GM13976 (cell line): ENCODE measurements at regions not wholly inside any gene's neighbourhood (a gene's known extent, or its start where the extent isn't known, plus 50 kb on each side); places are given as distances from the start of the nearest gene placed in this dataset.

Experiments
- DNase-seq: peaks from one replicate; pipeline ENCODE4 v3.0.0; 2012; ENCODE audit warnings: low spot score
- in situ Hi-C: fragments of 300-500 bp; cut with MboI; formaldehyde crosslinking; loops from one replicate; pipeline ENCODE4 v1.12.0; 2022; ENCODE audit warnings: low sequenced_read_pairs, mixed read lengths, inconsistent platforms; ENCODE audit not compliant: unreplicated experiment
- TF ChIP-seq, protein P1 (sequence below): IDR thresholded peaks from 2 replicates; pipeline ENCODE4 v1.5.1; 2012; ENCODE audit warnings: borderline replicate concordance, mild to moderate bottlenecking; ENCODE audit not compliant: insufficient read depth; ENCODE audit errors: extremely low read depth, missing control alignments, control extremely low read depth

GRCh38 chr10:105611244-105611798 is 970.2 kb downstream of the SORCS3 start:
- TF ChIP-seq, protein P1, sequence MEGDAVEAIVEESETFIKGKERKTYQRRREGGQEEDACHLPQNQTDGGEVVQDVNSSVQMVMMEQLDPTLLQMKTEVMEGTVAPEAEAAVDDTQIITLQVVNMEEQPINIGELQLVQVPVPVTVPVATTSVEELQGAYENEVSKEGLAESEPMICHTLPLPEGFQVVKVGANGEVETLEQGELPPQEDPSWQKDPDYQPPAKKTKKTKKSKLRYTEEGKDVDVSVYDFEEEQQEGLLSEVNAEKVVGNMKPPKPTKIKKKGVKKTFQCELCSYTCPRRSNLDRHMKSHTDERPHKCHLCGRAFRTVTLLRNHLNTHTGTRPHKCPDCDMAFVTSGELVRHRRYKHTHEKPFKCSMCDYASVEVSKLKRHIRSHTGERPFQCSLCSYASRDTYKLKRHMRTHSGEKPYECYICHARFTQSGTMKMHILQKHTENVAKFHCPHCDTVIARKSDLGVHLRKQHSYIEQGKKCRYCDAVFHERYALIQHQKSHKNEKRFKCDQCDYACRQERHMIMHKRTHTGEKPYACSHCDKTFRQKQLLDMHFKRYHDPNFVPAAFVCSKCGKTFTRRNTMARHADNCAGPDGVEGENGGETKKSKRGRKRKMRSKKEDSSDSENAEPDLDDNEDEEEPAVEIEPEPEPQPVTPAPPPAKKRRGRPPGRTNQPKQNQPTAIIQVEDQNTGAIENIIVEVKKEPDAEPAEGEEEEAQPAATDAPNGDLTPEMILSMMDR: no peak
- in situ Hi-C loops: no loop called here
- no peak for DNase-seq

- DNase-seq: no peak
- TF ChIP-seq, protein P1: no peak
- in situ Hi-C loops: no loop called here
These were observed 968.4 kb downstream of the SORCS3 start for GRCh38 chr10:105609451-105609850.

DNA sequence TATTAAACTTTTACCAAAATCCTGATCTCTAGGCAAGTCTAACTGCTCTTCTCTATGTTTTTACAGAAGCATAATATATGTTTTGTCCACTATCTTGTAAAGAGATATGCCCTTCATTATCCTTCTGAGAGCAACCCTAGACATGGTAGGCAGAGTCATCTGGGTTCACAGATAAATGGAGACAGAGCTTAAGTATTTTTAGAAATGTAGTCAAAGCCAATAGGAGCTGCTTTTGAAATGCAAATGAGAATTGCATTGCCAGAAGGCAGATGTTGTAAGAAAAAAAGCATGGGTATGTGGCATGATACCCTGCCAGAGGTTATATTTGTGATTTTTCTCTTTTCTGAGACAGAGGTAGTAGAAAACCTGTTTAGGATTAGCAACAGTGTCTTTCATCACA is 964.8 kb downstream of the SORCS3 start:
- TF ChIP-seq, protein P1: no peak
- in situ Hi-C loops: no loop called here
- DNase-seq: no peak

DNA sequence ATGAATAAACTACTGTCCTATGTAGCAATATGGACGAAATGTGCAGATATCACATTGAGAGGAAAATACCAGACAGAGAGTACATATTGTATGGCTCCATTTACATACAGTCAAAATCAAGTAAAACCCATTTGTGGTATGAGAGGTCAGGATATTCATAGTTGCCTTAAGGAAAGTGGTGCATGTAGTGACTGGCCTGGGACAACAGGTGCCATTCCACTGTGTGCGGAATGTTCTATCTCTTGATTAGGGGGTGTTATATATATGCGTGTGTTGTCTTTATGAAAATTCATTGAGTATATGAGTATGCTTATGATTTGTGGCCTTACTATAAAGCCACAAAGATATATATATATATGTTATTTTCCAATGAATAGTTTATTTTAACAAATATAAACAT is 964.0 kb downstream of the SORCS3 start:
- DNase-seq: no peak
- TF ChIP-seq, protein P1: no peak
- in situ Hi-C loops: no loop called here

GRCh38 chr10:105598207-105598606 is 957.1 kb downstream of the SORCS3 start:
- DNase-seq: no peak
- in situ Hi-C loops: no loop called here
- TF ChIP-seq, protein P1: no peak

GRCh38 chr10:105597312-105597711 is 956.2 kb downstream of the SORCS3 start:
- TF ChIP-seq, protein P1: no peak
- DNase-seq: no peak
- in situ Hi-C loops: no loop called here

DNA sequence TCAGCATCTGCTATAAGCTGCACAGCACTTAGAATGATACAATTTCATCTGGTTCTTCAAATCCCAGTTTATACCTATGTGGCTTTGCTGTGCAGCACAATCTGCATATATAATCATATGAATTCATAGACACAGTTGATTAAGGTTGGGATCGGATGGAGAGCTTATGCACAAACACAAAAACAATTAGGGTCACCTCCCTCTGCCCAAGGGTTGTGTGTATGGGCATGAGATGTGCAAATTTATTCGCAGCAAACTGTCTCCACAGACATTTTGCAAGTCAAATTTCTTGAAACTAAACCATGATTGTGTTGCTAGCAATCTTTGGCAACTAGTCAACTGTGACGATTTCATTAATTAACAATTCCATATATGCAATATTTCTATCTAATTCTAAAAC is 955.7 kb downstream of the SORCS3 start:
- TF ChIP-seq, protein P1: no peak
- in situ Hi-C loops: no loop called here
- no peak for DNase-seq
